ENCODE measurements at regions not wholly inside any gene's neighbourhood (a gene's known extent, or its start where the extent isn't known, plus 50 kb on each side); places are given as distances from the start of the nearest gene placed in this dataset.

GRCh38 chr3:177802151-177802900 lies 605.0 kb upstream of the TBL1XR1 start:
- H3K27me3 ChIP-seq (ENCODE audit: control insufficient read depth in 1 of 2, insufficient read depth in 2 of 2, low read length in 2 of 2), result 0 out of 5 replicates have a peak, but pooled peaks cover 0 to 4% of the 10 kb centered on the region in 2 experiments
- intact Hi-C loops (cut with micrococcal nuclease; ENCODE audit: unreplicated experiment) (no loop called here), in situ Hi-C loops (cut with HindIII; ENCODE audit: extremely low pct_ligation_motif_present, low pct_unique_long_range_greater_than_20kb) (no loop called here)
- no peaks in the 10 kb centered on the region for H3K9me3 ChIP-seq (ENCODE audit: low read length)
- no peak overlapping the region for H3K27ac ChIP-seq (ENCODE audit: extremely low read length, insufficient read depth, low read length)
- DNase-seq (ENCODE audit: low spot score) (no peak), ATAC-seq (no peak), FAIRE-seq (no peak)
- TF ChIP-seq HNF1A (IDR thresholded peaks at IDR 0.05; ENCODE audit: low read depth), result no peak
- TF ChIP-seq HNF1A (CRISPR knock-in tag; IDR thresholded peaks at IDR 0.05; ENCODE audit: borderline replicate concordance), result no peak
- TF ChIP-seq ZNF772 (CRISPR knock-in tag; IDR thresholded peaks at IDR 0.05), result no peak
- no peak for TF ChIP-seq PHF5A (CRISPR knock-in tag; IDR thresholded peaks at IDR 0.05; ENCODE audit: low read depth, unreplicated experiment)
- TF ChIP-seq HDAC1 (CRISPR knock-in tag; IDR thresholded peaks at IDR 0.05), result no peak
- no peak for TF ChIP-seq ARNT (IDR thresholded peaks at IDR 0.05)
- no peak for TF ChIP-seq ZNF484 (CRISPR knock-in tag; IDR thresholded peaks at IDR 0.05; ENCODE audit: borderline replicate concordance, low read depth)
- no peak for TF ChIP-seq ZUFSP (CRISPR knock-in tag; IDR thresholded peaks at IDR 0.05; ENCODE audit: borderline replicate concordance)
- TF ChIP-seq PHF21A (CRISPR knock-in tag; IDR thresholded peaks at IDR 0.05), result no peak
- no peak for TF ChIP-seq RAD21 (CRISPR knock-in tag; IDR thresholded peaks at IDR 0.05)
- no peak for TF ChIP-seq IRF2 (CRISPR knock-in tag; IDR thresholded peaks at IDR 0.05)
- TF ChIP-seq ATF3 (CRISPR knock-in tag; IDR thresholded peaks at IDR 0.05), result no peak
- no peaks in the 10 kb centered on the region for H3K79me2 ChIP-seq (ENCODE audit: insufficient read depth, low read length)
- POLR2A ChIA-PET, result no interaction called here
- no peak overlapping the region for H3K4me2 ChIP-seq (ENCODE audit: low read depth, low read length)
- H2AFZ ChIP-seq (ENCODE audit: low read length), result no peak overlapping the region
- no peak overlapping the region for H3K4me3 ChIP-seq (replicated peaks in 1 of 3; ENCODE audit: insufficient read depth in 1 of 3, low read depth in 2 of 3, low read length in 3 of 3)
- peaks cover 11% of the 10 kb centered on the region; the same call in 1 of the 2 replicates for H3K4me1 ChIP-seq (ENCODE audit: insufficient read depth, low read length)
- no peaks in the 10 kb centered on the region for H3K36me3 ChIP-seq (replicated peaks in 1 of 2; ENCODE audit: control insufficient read depth in 1 of 2, insufficient read depth in 2 of 2, low read length in 2 of 2)
- H4K20me1 ChIP-seq (ENCODE audit: insufficient read depth, low read length), result no peaks in the 10 kb centered on the region
- WGBS (ENCODE audit: low lambda C conversion rate), result 48% methylated on average over 5 of the region's 5 CpGs
- no TSS peak for BruUV-seq (replicated peaks)
- no peak overlapping the region for H3K9ac ChIP-seq (ENCODE audit: insufficient read depth, low read depth, low read length)
- CTCF ChIA-PET (ENCODE audit: low intra/inter-chr PET ratio, low total read pairs), result no interaction called here
